GM21447 (cell line): ENCODE measurements at regions not wholly inside any gene's neighbourhood (a gene's known extent, or its start where the extent isn't known, plus 50 kb on each side); places are given as distances from the start of the nearest gene placed in this dataset.

Experiments
- ATAC-seq: cut with Tn5 transposase; IDR thresholded peaks from one replicate; pipeline ENCODE4 v1.9.1; 2021; ENCODE audit not compliant: unreplicated experiment

DNA sequence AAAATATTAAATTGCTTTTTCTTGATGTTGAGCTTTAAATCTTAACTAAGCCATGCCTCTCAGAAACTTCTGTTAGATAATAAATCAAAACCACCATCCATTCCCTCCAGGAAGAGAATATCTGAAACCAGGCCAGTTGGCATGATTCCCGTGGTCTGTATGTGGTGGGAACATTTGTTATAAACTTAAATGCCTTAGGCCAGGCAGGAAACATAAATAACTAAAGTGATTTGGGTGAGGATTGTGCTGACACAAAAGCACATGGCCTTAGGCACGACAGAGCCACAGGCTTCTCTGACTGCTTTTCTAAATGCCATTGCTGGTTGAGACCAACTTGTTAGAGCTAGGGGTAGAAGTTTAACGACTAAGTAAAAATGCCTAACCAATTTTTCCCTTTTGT is 255.9 kb downstream of the GABRG2 start:
- ATAC-seq = no peak

- ATAC-seq = no peak
These were observed 256.8 kb downstream of the GABRG2 start for GRCh38 chr5:162324328-162324727.

DNA sequence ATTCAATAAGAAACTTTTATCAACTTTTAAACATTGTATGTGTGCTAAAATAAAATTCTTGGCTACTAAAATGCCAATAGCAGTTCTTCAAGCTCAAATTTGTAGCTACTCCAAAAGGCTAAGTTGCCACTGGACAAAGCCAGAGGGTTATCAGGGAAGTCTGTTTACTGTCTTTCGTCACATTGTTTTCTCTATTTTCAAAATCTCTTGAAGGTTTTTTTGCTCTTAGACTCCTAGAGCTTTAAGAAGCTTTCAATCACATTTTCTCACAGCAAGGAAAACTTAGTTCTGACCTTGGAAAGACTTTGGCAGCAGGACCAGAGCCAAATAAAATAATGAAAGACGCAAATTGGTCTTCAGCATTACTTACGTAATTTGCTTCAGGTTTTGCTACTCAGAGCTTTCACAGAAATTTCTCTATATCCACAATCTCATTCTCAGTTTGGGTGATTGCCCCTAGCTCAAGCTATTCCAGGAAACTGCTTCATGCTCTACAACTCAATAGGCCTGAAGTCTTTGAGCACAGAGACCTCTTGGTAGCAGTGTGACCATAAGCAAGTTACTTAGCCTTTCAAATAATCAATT is 257.7 kb downstream of the GABRG2 start:
- no peak for ATAC-seq

- ATAC-seq = no peak
These were observed 267.4 kb downstream of the GABRG2 start for GRCh38 chr5:162334944-162335343.

DNA sequence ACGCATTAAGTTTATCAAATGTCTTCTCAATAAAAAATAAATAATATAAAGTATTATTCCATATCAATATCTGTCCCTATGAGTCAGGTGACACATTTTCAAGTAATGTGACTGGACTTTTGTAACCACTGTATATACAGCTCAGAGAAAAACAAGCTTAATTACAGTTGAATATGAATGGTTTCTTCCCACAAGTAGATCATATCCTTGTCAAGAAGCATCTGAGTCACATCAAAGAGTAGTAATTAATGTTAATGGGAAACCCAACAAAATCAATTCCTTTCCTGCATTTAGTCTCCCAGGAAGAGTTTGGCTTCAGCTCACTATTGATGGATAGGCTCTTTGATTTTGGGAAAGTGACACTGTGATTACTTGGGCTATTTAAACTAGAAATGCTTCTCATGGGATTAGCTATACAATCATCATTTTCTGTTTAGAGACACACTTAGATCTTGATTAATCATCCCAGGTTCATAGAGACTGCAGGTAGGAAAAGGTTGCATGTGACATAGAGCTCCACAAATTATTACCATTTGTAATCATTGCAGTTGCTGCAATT is 292.9 kb downstream of the GABRG2 start:
- no peak for ATAC-seq

DNA sequence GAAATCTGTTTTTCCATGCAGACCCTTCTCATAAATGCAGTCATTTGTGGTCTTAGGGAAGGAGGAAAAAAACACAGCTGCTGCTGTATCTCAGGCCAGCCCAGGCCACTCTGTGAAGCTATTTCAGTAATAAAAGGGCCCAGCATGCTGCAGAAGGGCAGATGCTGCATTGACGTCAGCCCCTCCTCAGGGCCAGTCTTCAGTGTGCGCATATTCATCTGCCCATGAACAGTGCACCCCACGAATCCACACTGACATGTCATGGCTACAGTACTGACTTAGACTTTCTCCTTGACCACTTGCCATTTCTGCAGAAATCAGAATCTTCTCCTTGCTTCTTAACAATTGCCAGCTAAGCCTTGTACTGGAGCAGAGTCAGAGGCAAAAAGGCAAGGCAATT is 304.7 kb downstream of the GABRG2 start:
- ATAC-seq = no peak

DNA sequence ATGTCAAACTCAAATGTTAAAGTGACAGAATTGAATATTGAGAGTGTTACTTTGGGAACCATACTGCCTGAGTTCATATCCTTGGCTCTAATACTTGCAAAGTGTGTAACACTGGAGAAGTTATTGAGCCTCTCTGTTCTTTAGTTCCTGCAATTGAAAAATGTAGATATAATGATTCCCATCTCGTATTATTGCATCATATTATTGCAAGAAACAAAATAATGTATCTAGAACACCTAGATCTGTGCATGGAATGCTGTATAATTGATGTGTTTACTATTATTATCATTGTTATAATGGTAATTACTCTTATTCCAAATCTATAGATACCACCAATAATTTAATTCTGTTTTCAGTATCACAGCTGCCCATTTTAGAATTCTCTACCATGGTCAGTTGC is 310.3 kb downstream of the GABRG2 start:
- ATAC-seq = no peak

DNA sequence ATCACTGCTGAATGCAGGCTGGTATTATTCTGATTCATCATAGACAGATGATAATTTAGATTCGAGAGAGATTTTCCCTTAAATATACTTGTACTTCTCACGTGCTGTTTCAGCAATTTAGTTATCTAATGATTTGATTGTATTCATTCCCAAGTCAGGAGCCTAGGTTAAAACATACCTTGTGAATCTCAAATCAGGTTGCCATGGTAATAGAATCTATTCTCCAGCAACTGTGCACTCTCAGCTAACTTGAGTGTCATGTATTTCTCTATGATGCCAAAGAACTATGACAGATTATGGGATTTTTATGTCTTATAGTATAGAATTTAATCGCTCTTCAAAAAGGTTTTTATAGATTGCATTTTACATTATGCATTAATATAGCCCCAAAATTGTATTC is 315.3 kb downstream of the GABRG2 start:
- no peak for ATAC-seq

DNA sequence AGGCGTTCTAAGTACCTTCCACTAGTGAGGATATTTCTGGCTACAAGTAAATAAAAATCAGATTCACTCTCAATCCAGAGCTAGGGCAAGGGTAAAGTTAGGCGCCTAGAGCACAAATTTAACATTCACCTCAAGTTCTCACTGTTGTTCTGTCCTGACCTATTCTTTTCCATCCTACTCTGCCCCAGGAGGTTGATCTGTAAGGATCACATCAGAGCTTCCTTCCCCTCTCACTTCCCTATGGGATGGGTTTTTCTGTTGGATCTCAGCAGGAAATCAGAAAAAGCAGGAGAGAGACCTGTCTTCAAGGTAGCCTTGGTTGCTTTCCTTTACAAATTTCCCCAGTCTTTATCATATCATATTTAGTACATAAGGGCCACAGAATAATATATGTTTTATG is 316.7 kb downstream of the GABRG2 start:
- no peak for ATAC-seq

DNA sequence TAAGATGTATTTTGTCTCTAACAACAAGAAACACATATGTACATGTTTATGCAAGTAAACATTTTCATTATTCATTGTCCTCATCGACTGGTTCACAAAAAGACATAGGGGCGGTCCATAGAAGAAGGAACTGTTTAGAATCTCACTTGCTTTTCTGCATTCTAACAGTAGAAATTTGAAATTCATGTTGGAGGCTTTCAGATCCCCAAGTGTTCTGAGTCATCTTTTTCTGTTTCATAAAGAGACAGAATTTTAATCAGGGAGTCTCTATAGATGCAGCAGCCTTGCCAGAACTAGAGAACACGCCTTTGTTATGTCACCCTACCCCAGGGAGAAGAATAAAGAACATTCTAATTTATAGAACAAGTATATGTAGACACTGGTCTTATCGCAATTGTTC is 324.3 kb downstream of the GABRG2 start:
- no peak for ATAC-seq

DNA sequence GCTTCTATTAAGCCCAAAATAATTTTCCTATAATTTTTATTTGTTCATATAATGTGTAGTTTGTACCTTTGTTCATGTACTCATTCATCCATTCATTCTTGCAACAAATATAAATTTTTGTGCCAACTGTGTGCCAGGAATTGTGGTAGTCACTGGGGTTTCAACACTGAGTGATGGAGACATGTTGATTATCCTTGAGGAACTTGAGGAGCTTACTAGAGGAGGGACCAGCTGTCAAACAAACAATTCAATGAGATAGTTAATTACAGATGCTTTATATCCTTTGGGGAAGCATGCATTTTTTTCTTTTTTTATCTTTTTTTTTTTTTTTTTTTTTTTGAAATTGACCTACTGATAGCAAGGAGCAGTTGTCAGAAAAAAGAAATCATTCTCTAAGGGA is 324.8 kb downstream of the GABRG2 start:
- ATAC-seq = no peak

DNA sequence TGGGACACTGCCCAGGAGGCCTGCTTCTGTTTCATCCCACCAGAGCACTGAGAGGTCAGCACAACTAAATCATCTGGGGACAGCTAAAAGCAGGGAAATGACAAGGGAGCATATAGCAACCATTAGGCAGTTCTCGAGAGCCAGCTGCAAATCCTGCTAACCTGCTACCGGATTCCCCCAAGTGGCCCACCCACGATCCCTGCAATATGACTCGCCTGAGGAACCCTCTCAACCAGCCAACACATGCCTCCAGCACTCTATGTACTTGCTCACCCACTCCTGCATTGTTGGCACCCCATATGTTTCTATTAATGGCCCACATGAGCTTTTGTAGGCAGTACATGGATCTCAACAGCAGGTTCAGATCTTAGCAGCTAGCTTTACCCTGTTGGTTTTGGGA is 326.0 kb downstream of the GABRG2 start:
- ATAC-seq = no peak

GRCh38 chr5:162407614-162408013 is 340.0 kb downstream of the GABRG2 start:
- no peak for ATAC-seq

DNA sequence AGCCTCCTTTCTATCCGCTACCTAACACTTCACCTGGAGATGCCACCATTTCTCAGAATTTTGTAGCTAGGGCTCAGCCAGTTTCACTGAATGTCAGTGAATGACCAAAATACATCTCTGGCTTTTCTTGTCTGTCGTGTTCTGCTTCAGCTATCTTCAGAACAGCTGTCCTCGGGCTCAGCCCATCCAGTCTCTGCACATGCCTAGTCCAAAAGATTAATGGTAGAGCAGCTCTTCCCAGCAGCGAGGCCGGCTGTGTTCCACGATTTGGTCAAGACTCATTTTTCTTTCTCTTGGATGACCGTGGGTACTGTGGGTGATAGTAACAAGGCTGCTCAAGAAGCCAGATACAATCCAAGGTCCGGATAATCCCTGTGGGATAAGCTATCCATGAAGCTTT is 342.8 kb downstream of the GABRG2 start:
- ATAC-seq = no peak

- ATAC-seq = no peak
These were observed 361.6 kb downstream of the GABRG2 start for GRCh38 chr5:162429142-162429541.

GRCh38 chr5:162434281-162434680 is 366.7 kb downstream of the GABRG2 start:
- no peak for ATAC-seq

- no peak for ATAC-seq
These were observed 368.5 kb downstream of the GABRG2 start for GRCh38 chr5:162436055-162436454.

GRCh38 chr5:162444129-162444762 is 376.7 kb downstream of the GABRG2 start:
- no peak for ATAC-seq

DNA sequence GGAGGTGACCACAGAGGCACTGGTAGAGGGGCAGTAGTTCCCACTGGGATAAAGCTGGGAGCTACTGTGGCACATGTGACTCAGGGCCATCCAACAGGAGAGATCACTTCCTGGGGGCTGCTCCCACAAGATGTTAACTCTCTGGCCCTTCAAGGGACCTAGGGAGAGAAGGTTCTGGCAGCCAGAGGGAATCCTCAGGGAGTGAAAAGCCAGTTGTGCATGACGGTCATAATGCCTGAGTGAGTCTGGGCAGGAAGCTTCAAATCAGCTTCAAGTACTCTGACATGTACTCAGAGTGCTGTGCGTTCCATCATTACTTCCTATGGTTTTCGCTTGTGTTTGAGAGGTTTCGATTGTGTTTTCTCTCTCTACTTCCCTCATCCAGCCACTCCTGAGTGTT is 388.5 kb downstream of the GABRG2 start:
- ATAC-seq = no peak

DNA sequence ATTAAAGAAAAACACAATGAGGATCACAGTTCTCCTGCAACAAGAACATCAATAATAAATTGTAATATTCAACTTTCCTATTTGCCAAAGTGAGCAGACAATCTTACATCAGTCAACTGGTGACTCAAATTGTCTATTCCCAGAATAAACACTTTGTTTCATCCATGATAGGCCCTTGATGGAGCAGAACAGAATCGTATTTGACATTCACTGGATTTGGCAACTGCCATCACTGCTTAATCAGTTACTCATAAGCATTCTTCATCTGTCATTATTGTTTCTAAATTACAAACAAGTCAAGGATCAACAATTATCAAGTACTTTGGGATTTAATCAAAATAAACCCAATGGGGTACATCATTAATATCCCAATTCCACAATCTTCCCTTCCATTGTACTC is 398.4 kb downstream of the GABRG2 start:
- ATAC-seq = no peak

GRCh38 chr5:162473041-162473714 is 405.6 kb downstream of the GABRG2 start:
- no peak for ATAC-seq

GRCh38 chr5:162474239-162474638 is 406.7 kb downstream of the GABRG2 start:
- no peak for ATAC-seq
